NB4 (cell line): ENCODE measurements at regions not wholly inside any gene's neighbourhood (a gene's known extent, or its start where the extent isn't known, plus 50 kb on each side); places are given as distances from the start of the nearest gene placed in this dataset.

Source experiments
- POLR2A ChIP-seq: IDR thresholded peaks from 2 replicates; pipeline ENCODE4 v1.6.1; 2011; ENCODE audit warnings: mild to moderate bottlenecking; ENCODE audit not compliant: insufficient read length; ENCODE audit errors: extremely low read depth
- TF ChIP-seq, protein P1 (sequence below): IDR thresholded peaks from one replicate; pipeline ENCODE4 v1.5.1; 2012; ENCODE audit warnings: low read depth, low read length
- TF ChIP-seq, protein P2 (sequence below): IDR thresholded peaks from 2 replicates; pipeline ENCODE4 v1.6.1; 2011; ENCODE audit warnings: low read depth, low read length

- TF ChIP-seq, protein P1, sequence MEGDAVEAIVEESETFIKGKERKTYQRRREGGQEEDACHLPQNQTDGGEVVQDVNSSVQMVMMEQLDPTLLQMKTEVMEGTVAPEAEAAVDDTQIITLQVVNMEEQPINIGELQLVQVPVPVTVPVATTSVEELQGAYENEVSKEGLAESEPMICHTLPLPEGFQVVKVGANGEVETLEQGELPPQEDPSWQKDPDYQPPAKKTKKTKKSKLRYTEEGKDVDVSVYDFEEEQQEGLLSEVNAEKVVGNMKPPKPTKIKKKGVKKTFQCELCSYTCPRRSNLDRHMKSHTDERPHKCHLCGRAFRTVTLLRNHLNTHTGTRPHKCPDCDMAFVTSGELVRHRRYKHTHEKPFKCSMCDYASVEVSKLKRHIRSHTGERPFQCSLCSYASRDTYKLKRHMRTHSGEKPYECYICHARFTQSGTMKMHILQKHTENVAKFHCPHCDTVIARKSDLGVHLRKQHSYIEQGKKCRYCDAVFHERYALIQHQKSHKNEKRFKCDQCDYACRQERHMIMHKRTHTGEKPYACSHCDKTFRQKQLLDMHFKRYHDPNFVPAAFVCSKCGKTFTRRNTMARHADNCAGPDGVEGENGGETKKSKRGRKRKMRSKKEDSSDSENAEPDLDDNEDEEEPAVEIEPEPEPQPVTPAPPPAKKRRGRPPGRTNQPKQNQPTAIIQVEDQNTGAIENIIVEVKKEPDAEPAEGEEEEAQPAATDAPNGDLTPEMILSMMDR, result no peak
- TF ChIP-seq, protein P2, sequence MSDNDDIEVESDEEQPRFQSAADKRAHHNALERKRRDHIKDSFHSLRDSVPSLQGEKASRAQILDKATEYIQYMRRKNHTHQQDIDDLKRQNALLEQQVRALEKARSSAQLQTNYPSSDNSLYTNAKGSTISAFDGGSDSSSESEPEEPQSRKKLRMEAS, result no peak
- no peak for TF ChIP-seq POLR2A
These were observed 191.3 kb upstream of the DEFB112 start for GRCh38 chr6:50240986-50241385.
